Endothelial cell of umbilical vein (primary cell): ENCODE measurements at regions not wholly inside any gene's neighbourhood (a gene's known extent, or its start where the extent isn't known, plus 50 kb on each side); places are given as distances from the start of the nearest gene placed in this dataset.

Experiments used
- BruUV-seq: library from RNA; stranded (reverse); fragments of 400-500 nt; replicated peaks from 2 replicates; lab custom pipeline; 2021; lab: Mats Ljungman, UMichigan
- CTCF ChIA-PET: fragments of 300-600, 350-600 bp; sonication (Branson Sonifier 250); formaldehyde crosslinking; loops from one replicate; lab custom pipeline; 2021; ENCODE audit warnings: antibody characterized with exemption, inconsistent platforms; lab: Charles Lee
- POLR2A ChIA-PET: fragments of 300-600, 350-600 bp; sonication (Branson Sonifier 250); formaldehyde crosslinking; loops from one replicate; lab custom pipeline; 2021; ENCODE audit warnings: antibody characterized with exemption, inconsistent platforms; lab: Charles Lee
- DNase-seq: peaks from one replicate; pipeline ENCODE4 v3.0.0-alpha.2; 2011; ENCODE audit warnings: low read depth, low spot score
- FAIRE-seq: peaks from 2 replicates; lab custom pipeline; 2011; peaks lifted over from hg19 to GRCh38; lab: Jason Lieb, UNC
- H2AFZ ChIP-seq: 2 replicates; pipeline ENCODE4 v1.6.0; 2012; ENCODE audit warnings: low read depth, low read length, control low read depth, inconsistent platforms
- H3K27ac ChIP-seq: 2 replicates; pipeline ENCODE4 v1.5.1; 2011; ENCODE audit warnings: low read depth, mild to moderate bottlenecking, control low read depth, low read length, moderate library complexity; ENCODE audit not compliant: insufficient read depth
- H3K27me3 ChIP-seq, 2 experiments: 2 replicates each; pipeline versions ENCODE4 v1.6.0 to v1.6.1; 2011; ENCODE audit warnings: low read length in 2 of 2, mixed read lengths in 1 of 2; ENCODE audit not compliant: control insufficient read depth in 2 of 2, insufficient read depth in 2 of 2
- H3K36me3 ChIP-seq, 2 experiments: 2 replicates in 1 of 2; 3 replicates in 1 of 2; pipeline ENCODE4 v1.5.1; 2011; ENCODE audit warnings: low read length in 2 of 2, mild to moderate bottlenecking in 1 of 2, moderate library complexity in 1 of 2; ENCODE audit not compliant: control insufficient read depth in 2 of 2, insufficient read depth in 2 of 2; ENCODE audit errors: extremely low read depth in 1 of 2
- H3K4me1 ChIP-seq: 3 replicates; pipeline ENCODE4 v1.5.1; 2011; ENCODE audit warnings: mild to moderate bottlenecking, low read length; ENCODE audit not compliant: control insufficient read depth, insufficient read depth; ENCODE audit errors: extremely low read depth
- H3K4me2 ChIP-seq: 2 replicates; pipeline ENCODE4 v1.6.1; 2011; ENCODE audit warnings: low read length, control low read depth, mixed read lengths; ENCODE audit not compliant: insufficient read depth
- H3K4me3 ChIP-seq, 3 experiments: fragments of 200-600 bp in 1 of 3; sonication (generic), shearing (Covaris generic) in 1 of 3; replicated peaks in 1 of 3; 2 replicates each; pipeline ENCODE4 v1.5.1; 2011 to 2016; ENCODE audit warnings: control low read depth in 3 of 3, low read length in 3 of 3, mild to moderate bottlenecking in 2 of 3, inconsistent platforms in 1 of 3, low read depth in 1 of 3, moderate library complexity in 1 of 3; ENCODE audit not compliant: insufficient read depth in 1 of 3
- H3K79me2 ChIP-seq: 2 replicates; pipeline ENCODE4 v1.6.0; 2012; ENCODE audit warnings: low read length, inconsistent platforms; ENCODE audit not compliant: control insufficient read depth, insufficient read depth
- H3K9ac ChIP-seq: replicated peaks from 2 replicates; pipeline ENCODE3; 2011; ENCODE audit warnings: low read length, control low read depth; ENCODE audit not compliant: insufficient read depth; ENCODE audit errors: extremely low read depth
- H3K9me1 ChIP-seq: replicated peaks from 3 replicates; pipeline ENCODE4 v1.6.0; 2011; ENCODE audit warnings: mild to moderate bottlenecking, low read length; ENCODE audit not compliant: control insufficient read depth, insufficient read depth; ENCODE audit errors: extremely low read depth
- H3K9me3 ChIP-seq: replicated peaks from 2 replicates; pipeline ENCODE4 v1.5.1; 2012; ENCODE audit warnings: low read length, inconsistent platforms; ENCODE audit not compliant: control insufficient read depth, insufficient read depth
- H4K20me1 ChIP-seq: replicated peaks from 2 replicates; pipeline ENCODE3; 2011; ENCODE audit warnings: mild to moderate bottlenecking, low read length; ENCODE audit not compliant: control insufficient read depth, insufficient read depth; ENCODE audit errors: extremely low read depth
- EZH2 ChIP-seq: IDR thresholded peaks from 2 replicates; pipeline ENCODE4 v1.6.1; 2012; ENCODE audit warnings: borderline replicate concordance, low read depth, mild to moderate bottlenecking, moderate library complexity, low read length, inconsistent platforms; ENCODE audit not compliant: severe bottlenecking
- FOS ChIP-seq: IDR thresholded peaks from 2 replicates; pipeline ENCODE4 v1.6.1; 2011; ENCODE audit warnings: mild to moderate bottlenecking, low read length, moderate library complexity, borderline replicate concordance; ENCODE audit not compliant: insufficient read depth
- GATA2 ChIP-seq: IDR thresholded peaks from 2 replicates; pipeline ENCODE4 v1.7.0; 2011; ENCODE audit warnings: low read depth, mild to moderate bottlenecking, moderate library complexity, mixed read lengths, low read length; ENCODE audit not compliant: insufficient read length, insufficient read depth
- JUN ChIP-seq: IDR thresholded peaks from 2 replicates; pipeline ENCODE4 v1.6.1; 2011; ENCODE audit warnings: borderline replicate concordance, low read depth; ENCODE audit not compliant: insufficient read length, insufficient read depth
- MYC ChIP-seq: IDR thresholded peaks from one replicate; pipeline ENCODE4 v1.6.1; 2011; ENCODE audit warnings: mild to moderate bottlenecking, low read depth, low read length
- POLR2A ChIP-seq: IDR thresholded peaks from 2 replicates; pipeline ENCODE4 v1.6.1; 2012; ENCODE audit warnings: low read depth, mild to moderate bottlenecking, control low read depth, low read length
- POLR2AphosphoS5 ChIP-seq: IDR thresholded peaks from 2 replicates; pipeline ENCODE4 v1.6.1; 2012; ENCODE audit warnings: low read depth, mild to moderate bottlenecking, control low read depth, low read length, moderate library complexity; ENCODE audit not compliant: insufficient read depth
- dilution Hi-C: fragments of 300-500 bp; cut with MboI; formaldehyde crosslinking; loops from one replicate; pipeline ENCODE4 v1.15.0; 2019; ENCODE audit warnings: low sequenced_read_pairs; ENCODE audit not compliant: extremely low pct_ligation_motif_present
- intact Hi-C: fragments of 100-400 bp; cut with micrococcal nuclease; formaldehyde crosslinking; loops from one replicate; pipeline ENCODE4 v1.10.0; 2022
- TF ChIP-seq, protein P1 (sequence below), 2 donors: IDR thresholded peaks; 1 replicate in 1 of 2; 2 replicates in 1 of 2; pipeline ENCODE4 v1.5.1; 2011; ENCODE audit warnings: low read length in 2 of 2, mild to moderate bottlenecking in 2 of 2, moderate library complexity in 2 of 2, control low read depth in 1 of 2, inconsistent platforms in 1 of 2, low read depth in 1 of 2; ENCODE audit not compliant: insufficient read depth in 1 of 2; ENCODE audit errors: extremely low read depth in 1 of 2
- TF ChIP-seq, protein P2 (sequence below): IDR thresholded peaks from 2 replicates; pipeline ENCODE4 v1.6.1; 2011; ENCODE audit not compliant: insufficient read depth, insufficient read length

DNA sequence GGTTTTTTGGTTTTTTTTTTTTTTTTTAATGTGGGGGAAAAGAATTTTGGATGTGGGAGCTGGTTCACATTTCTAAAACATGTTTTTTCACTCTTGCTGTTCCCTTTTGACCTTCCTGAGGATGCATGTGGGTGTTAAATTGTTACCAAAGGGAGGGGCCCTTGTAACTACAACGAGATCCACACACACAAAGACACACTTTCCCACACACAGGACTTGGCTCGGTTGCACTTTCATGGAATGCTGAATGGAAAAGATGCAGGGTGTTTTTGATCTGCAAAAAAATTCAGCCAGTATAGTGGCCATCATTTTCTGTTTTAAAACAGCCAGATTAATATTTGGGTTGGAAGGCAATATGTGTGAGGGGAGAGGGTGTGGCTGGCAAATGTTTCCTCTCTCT, 576.9 kb downstream of the EBF1 start:
- Histone ChIP-seq H3K4me1 (no peaks in the 10 kb centered on the region), H3K9me1 (no peaks in the 10 kb centered on the region), H3K4me2 (no peak overlapping the region), H4K20me1 (no peaks in the 10 kb centered on the region), H3K27me3 (no peaks in the 10 kb centered on the region), H3K4me3 (no peak overlapping the region), H3K9me3 (no peaks in the 10 kb centered on the region), H3K9ac (no peak overlapping the region), H3K36me3 (no peaks in the 10 kb centered on the region), H2AFZ (no peak overlapping the region), H3K79me2 (no peaks in the 10 kb centered on the region), H3K27ac (no peak overlapping the region)
- no peak for FAIRE-seq
- dilution Hi-C loops (no loop called here), intact Hi-C loops (no loop called here)
- ChIA-PET CTCF (no interaction called here), POLR2A (no interaction called here)
- TF ChIP-seq EZH2, result no peak
- no peak for TF ChIP-seq MYC
- no peak for TF ChIP-seq GATA2
- TF ChIP-seq, protein P1, sequence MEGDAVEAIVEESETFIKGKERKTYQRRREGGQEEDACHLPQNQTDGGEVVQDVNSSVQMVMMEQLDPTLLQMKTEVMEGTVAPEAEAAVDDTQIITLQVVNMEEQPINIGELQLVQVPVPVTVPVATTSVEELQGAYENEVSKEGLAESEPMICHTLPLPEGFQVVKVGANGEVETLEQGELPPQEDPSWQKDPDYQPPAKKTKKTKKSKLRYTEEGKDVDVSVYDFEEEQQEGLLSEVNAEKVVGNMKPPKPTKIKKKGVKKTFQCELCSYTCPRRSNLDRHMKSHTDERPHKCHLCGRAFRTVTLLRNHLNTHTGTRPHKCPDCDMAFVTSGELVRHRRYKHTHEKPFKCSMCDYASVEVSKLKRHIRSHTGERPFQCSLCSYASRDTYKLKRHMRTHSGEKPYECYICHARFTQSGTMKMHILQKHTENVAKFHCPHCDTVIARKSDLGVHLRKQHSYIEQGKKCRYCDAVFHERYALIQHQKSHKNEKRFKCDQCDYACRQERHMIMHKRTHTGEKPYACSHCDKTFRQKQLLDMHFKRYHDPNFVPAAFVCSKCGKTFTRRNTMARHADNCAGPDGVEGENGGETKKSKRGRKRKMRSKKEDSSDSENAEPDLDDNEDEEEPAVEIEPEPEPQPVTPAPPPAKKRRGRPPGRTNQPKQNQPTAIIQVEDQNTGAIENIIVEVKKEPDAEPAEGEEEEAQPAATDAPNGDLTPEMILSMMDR (IDR thresholded peaks at IDR 0.05; ENCODE audit: extremely low read depth in 1 of 2, insufficient read depth in 1 of 2, low read depth in 1 of 2, low read length in 2 of 2), result no peak
- TF ChIP-seq, protein P2, sequence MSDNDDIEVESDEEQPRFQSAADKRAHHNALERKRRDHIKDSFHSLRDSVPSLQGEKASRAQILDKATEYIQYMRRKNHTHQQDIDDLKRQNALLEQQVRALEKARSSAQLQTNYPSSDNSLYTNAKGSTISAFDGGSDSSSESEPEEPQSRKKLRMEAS, result no peak
- TF ChIP-seq JUN, result no peak
- TF ChIP-seq FOS, result no peak
- no peak for TF ChIP-seq POLR2AphosphoS5
- TF ChIP-seq POLR2A, result no peak
- BruUV-seq, result no TSS peak
- no peak for DNase-seq
